Mesenchymal stem cell (in vitro differentiated cells and primary cell): ENCODE measurements at regions not wholly inside any gene's neighbourhood (a gene's known extent, or its start where the extent isn't known, plus 50 kb on each side); places are given as distances from the start of the nearest gene placed in this dataset.

ENCODE experiments used
- DNase-seq: peaks from one replicate; pipeline ENCODE4 v3.0.0-alpha.2; 2013
- H2AFZ ChIP-seq: one replicate; pipeline ENCODE4 v1.6.1; 2013; ENCODE audit warnings: low read depth, mild to moderate bottlenecking, control low read depth, inconsistent platforms, low read length, moderate library complexity
- H2AK5ac ChIP-seq: 2 replicates; pipeline ENCODE4 v1.6.1; 2013; ENCODE audit warnings: low read length, moderate library complexity, mild to moderate bottlenecking, inconsistent platforms; ENCODE audit not compliant: severe bottlenecking
- H2BK120ac ChIP-seq: one replicate; pipeline ENCODE4 v1.6.1; 2013; ENCODE audit warnings: low read depth, mild to moderate bottlenecking, inconsistent platforms, low read length, moderate library complexity
- H2BK12ac ChIP-seq, 2 experiments: one replicate each; pipeline ENCODE4 v1.6.1; 2013; ENCODE audit warnings: inconsistent platforms in 2 of 2, low read length in 2 of 2, mild to moderate bottlenecking in 2 of 2, moderate library complexity in 2 of 2, control low read depth in 1 of 2
- H2BK15ac ChIP-seq: one replicate; pipeline ENCODE4 v1.6.1; 2013; ENCODE audit warnings: mild to moderate bottlenecking, low read depth, inconsistent platforms; ENCODE audit not compliant: poor library complexity, severe bottlenecking
- H2BK5ac ChIP-seq: 2 replicates; pipeline ENCODE4 v1.6.1; 2013; ENCODE audit warnings: low read depth, mild to moderate bottlenecking, low read length, control low read depth, inconsistent platforms; ENCODE audit not compliant: poor library complexity, severe bottlenecking
- H3K14ac ChIP-seq, 2 experiments: one replicate each; pipeline ENCODE4 v1.6.1; 2013; ENCODE audit warnings: inconsistent platforms in 2 of 2, low read length in 2 of 2, control low read depth in 1 of 2, mild to moderate bottlenecking in 1 of 2, moderate library complexity in 1 of 2
- H3K18ac ChIP-seq, 2 experiments: one replicate each; pipeline ENCODE4 v1.6.1; 2013; ENCODE audit warnings: inconsistent platforms in 2 of 2, low read length in 2 of 2, control low read depth in 1 of 2, low read depth in 1 of 2, mild to moderate bottlenecking in 1 of 2
- H3K23ac ChIP-seq, 2 experiments: one replicate each; pipeline ENCODE4 v1.6.1; 2013; ENCODE audit warnings: inconsistent platforms in 2 of 2, low read length in 2 of 2, mild to moderate bottlenecking in 2 of 2, moderate library complexity in 2 of 2, control low read depth in 1 of 2
- H3K27ac ChIP-seq: 2 replicates; pipeline ENCODE4 v1.5.1; 2013; ENCODE audit warnings: mild to moderate bottlenecking, moderate library complexity, low read length, control low read depth, inconsistent platforms; ENCODE audit not compliant: poor library complexity, severe bottlenecking
- H3K27me3 ChIP-seq, 2 experiments: 2 replicates each; pipeline versions ENCODE4 v1.6.1 to v1.7.0; 2013; ENCODE audit warnings: low read length in 2 of 2, mild to moderate bottlenecking in 2 of 2, moderate library complexity in 2 of 2, control low read depth in 1 of 2, inconsistent platforms in 1 of 2; ENCODE audit not compliant: control insufficient read depth in 1 of 2, insufficient read depth in 1 of 2
- H3K36me3 ChIP-seq, 2 experiments: 2 replicates each; pipeline versions ENCODE4 v1.6.1 to v1.7.0; 2013; ENCODE audit warnings: low read length in 2 of 2, control low read depth in 1 of 2, inconsistent platforms in 1 of 2, low read depth in 1 of 2, mild to moderate bottlenecking in 1 of 2; ENCODE audit not compliant: insufficient read depth in 2 of 2, control insufficient read depth in 1 of 2
- H3K4ac ChIP-seq, 2 experiments: one replicate each; pipeline ENCODE4 v1.6.1; 2013; ENCODE audit warnings: inconsistent platforms in 2 of 2, low read length in 2 of 2, mild to moderate bottlenecking in 2 of 2, moderate library complexity in 2 of 2, control low read depth in 1 of 2, low read depth in 1 of 2
- H3K4me1 ChIP-seq: 2 replicates; pipeline ENCODE4 v1.6.1; 2013; ENCODE audit warnings: low read depth, low read length, control low read depth; ENCODE audit not compliant: control insufficient read depth, insufficient read depth
- H3K4me2 ChIP-seq: 2 replicates; pipeline ENCODE4 v1.6.1; 2013; ENCODE audit warnings: low read length, mild to moderate bottlenecking, inconsistent platforms; ENCODE audit not compliant: poor library complexity, severe bottlenecking
- H3K4me3 ChIP-seq, 2 experiments: 2 replicates each; pipeline versions ENCODE4 v1.5.1 to v1.7.0; 2013; ENCODE audit warnings: low read length in 2 of 2, mild to moderate bottlenecking in 2 of 2, control low read depth in 1 of 2, low read depth in 1 of 2; ENCODE audit not compliant: insufficient read depth in 1 of 2
- H3K79me1 ChIP-seq: replicated peaks from 2 replicates; pipeline ENCODE4 v1.6.1; 2013; ENCODE audit warnings: mild to moderate bottlenecking, control low read depth, low read length, inconsistent platforms; ENCODE audit not compliant: poor library complexity, severe bottlenecking
- H3K9ac ChIP-seq: 2 replicates; pipeline ENCODE4 v1.7.0; 2013; ENCODE audit warnings: mild to moderate bottlenecking, low read length, moderate library complexity
- H3K9me3 ChIP-seq: 2 replicates; pipeline ENCODE4 v1.7.0; 2013; ENCODE audit warnings: mild to moderate bottlenecking, low read length; ENCODE audit not compliant: control insufficient read depth
- H4K8ac ChIP-seq: one replicate; pipeline ENCODE4 v1.6.1; 2013; ENCODE audit warnings: inconsistent platforms, mild to moderate bottlenecking, low read length, moderate library complexity
- H4K91ac ChIP-seq: one replicate; pipeline ENCODE4 v1.6.1; 2013; ENCODE audit warnings: mild to moderate bottlenecking, low read length, inconsistent platforms
- WGBS: methylation state at CpG from one replicate; pipeline ENCODE4 v1.1.7; 2013; ENCODE audit warnings: mixed read lengths; 5-methylcytosine and 5-hydroxymethylcytosine counted together

DNA sequence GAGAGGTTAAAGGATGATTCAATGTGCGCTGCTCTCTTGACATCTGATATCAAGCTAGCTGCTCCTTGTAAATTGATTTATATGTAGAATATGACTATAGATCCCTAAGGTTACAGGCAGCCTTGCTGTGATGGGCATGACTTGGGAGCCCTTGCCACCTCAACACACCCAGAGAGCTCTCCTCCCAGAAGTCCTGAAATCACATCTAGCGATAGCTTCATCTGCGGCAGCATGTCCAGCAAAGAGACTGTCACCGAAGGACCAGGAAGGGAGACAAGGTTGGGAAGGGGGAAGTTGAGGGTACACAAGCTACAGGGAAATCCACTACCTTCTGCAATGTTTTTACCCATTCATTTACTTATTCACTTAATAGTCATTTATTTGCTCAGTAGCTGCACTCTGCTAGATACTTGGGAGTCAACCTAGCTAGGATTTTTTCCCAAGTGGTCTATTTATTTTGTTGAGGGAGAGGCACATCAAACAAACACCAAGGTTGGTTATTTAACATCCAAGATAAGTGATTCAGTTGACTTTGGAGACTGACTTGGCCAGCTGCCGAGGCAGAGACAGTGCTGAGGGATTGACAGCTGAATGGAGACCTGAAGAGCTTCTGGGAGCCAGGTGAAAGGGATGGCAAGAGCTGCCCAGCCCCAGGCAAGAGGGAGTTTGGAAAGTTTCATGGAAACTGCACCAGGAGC lies 205.8 kb upstream of the IL12A start:
- peak overlapping the region; percentile 62 for H2BK5ac ChIP-seq
- H3K23ac ChIP-seq = no peak overlapping the region
- no peak overlapping the region for H4K8ac ChIP-seq
- H3K4me1 ChIP-seq = peaks cover 19% of the 10 kb centered on the region
- peaks cover 17% of the 10 kb centered on the region for H3K79me1 ChIP-seq
- H2BK12ac ChIP-seq = peak overlapping the region in 1 of 2 experiments; percentile 35
- no peak overlapping the region for H3K4me3 ChIP-seq
- no peak overlapping the region for H3K27ac ChIP-seq
- H2BK120ac ChIP-seq = no peak overlapping the region
- H2AFZ ChIP-seq = no peak overlapping the region
- H3K18ac ChIP-seq = no peak overlapping the region
- H3K4ac ChIP-seq = no peak overlapping the region
- no peak overlapping the region for H2BK15ac ChIP-seq
- WGBS = 100% methylated on average over 4 of the region's 5 CpGs
- H3K27me3 ChIP-seq = no peaks in the 10 kb centered on the region
- H2AK5ac ChIP-seq = peak overlapping the region; percentile 96
- H3K9ac ChIP-seq = no peak overlapping the region
- no peak overlapping the region for H4K91ac ChIP-seq
- no peaks in the 10 kb centered on the region for H3K9me3 ChIP-seq
- H3K4me2 ChIP-seq = no peak overlapping the region
- DNase-seq = no peak
- H3K14ac ChIP-seq = peak overlapping the region in 1 of 2 experiments; percentile 41
- H3K36me3 ChIP-seq = peaks cover 0 to 3% of the 10 kb centered on the region in 2 experiments

DNA sequence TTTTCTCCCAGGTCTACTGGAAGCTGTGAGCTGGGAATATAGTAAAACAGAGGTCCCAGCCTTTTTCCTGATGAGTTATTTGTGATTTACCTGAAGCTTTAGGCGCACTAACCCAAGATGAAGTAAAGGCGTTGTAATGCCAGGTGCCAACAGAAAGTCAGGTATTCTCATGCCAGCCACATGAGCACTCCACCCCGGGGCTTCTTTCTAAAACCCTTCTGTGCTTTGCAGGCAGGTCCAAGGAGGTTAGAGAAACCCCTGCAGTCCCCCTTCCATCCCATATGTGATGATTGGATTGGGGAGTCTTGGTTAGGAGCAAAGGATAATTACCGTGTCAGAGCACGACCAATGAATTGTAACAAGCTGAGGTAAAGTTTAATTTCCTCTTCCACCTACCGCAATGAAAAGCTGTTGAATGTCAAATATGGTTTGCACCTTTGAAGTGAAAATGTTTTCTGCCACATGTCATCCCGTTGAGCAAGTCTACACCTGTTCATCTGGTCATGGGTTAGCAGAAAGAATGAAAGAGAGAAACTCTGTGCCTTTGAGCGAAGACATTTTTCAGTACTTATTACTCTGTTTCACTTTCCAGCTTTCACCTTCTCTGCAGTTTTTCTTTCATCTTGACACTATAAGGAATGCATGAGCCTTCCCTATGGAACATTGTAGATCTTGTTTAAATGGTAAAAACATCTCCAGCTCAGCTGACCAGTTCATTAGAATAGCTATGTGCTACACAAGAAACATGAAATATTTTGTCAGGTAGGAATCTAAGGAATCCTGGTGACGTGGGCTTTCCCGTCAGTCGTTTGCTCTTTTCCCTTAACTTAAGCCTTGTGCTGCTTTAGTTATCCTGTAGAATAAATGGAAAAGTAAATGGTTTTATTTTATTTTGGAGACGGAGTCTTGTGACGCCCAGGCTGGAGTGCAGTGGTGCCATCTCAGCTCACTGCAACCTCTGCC lies 204.6 kb upstream of the IL12A start:
- H2BK12ac ChIP-seq = peak overlapping the region in 1 of 2 experiments; percentile 42
- no peaks in the 10 kb centered on the region for H3K9me3 ChIP-seq
- peaks cover 11% of the 10 kb centered on the region for H3K79me1 ChIP-seq
- H3K9ac ChIP-seq = no peak overlapping the region
- peak overlapping the region; percentile 81 for H3K27ac ChIP-seq
- H3K4me1 ChIP-seq = peaks cover 21% of the 10 kb centered on the region
- no peak overlapping the region for H3K4me3 ChIP-seq
- no peak overlapping the region for H4K91ac ChIP-seq
- 84% methylated on average over 12 of the region's 13 CpGs for WGBS
- H3K4ac ChIP-seq = peak overlapping the region in 1 of 2 experiments; percentile 47
- no peak overlapping the region for H2BK120ac ChIP-seq
- no peak overlapping the region for H3K23ac ChIP-seq
- H3K14ac ChIP-seq = no peak overlapping the region
- no peak overlapping the region for H2BK15ac ChIP-seq
- no peak overlapping the region for H4K8ac ChIP-seq
- no peak overlapping the region for H3K18ac ChIP-seq
- peak overlapping the region; percentile 71 for H2BK5ac ChIP-seq
- no peak for DNase-seq
- no peak overlapping the region for H2AFZ ChIP-seq
- H3K4me2 ChIP-seq = no peak overlapping the region
- no peaks in the 10 kb centered on the region for H3K27me3 ChIP-seq
- H2AK5ac ChIP-seq = peak overlapping the region; percentile 71
- H3K36me3 ChIP-seq = peaks cover 0 to 3% of the 10 kb centered on the region in 2 experiments

DNA sequence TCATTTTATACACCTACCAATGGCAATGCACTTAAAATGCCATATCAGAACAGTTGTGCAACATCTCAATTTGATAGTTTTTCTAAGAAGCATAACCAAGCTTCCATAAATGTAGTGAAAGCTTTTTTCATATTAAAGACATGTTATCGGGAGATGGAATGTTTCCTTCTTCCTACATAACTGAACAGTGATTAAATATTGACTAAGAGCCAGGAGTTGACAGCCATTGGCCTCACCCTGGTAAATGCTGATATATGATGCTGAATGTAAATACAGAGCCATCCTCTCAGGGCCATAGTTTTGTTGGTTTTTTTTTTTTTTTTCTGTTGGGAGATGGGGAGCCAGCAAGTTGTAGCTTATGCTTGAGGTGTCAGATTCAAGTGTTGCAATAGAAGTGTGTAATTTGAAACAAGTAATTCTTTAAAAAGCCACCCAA lies 203.3 kb upstream of the IL12A start:
- Histone ChIP-seq H3K4ac (no peak overlapping the region), H3K4me3 (no peak overlapping the region), H3K36me3 (peaks cover 0 to 3% of the 10 kb centered on the region in 2 experiments), H2BK120ac (no peak overlapping the region), H3K27me3 (no peaks in the 10 kb centered on the region), H3K18ac (no peak overlapping the region), H2AFZ (no peak overlapping the region), H3K9ac (no peak overlapping the region), H4K8ac (no peak overlapping the region), H2BK12ac (no peak overlapping the region), H3K14ac (no peak overlapping the region), H3K79me1 (peaks cover 10% of the 10 kb centered on the region), H3K4me1 (peaks cover 17% of the 10 kb centered on the region), H4K91ac (no peak overlapping the region), H3K27ac (peak overlapping the region; percentile 31), H3K9me3 (no peaks in the 10 kb centered on the region), H2BK5ac (no peak overlapping the region), H2AK5ac (no peak overlapping the region), H2BK15ac (no peak overlapping the region), H3K4me2 (peak overlapping the region; percentile 42), H3K23ac (no peak overlapping the region)
- no CpG with 5 or more reads among the region's 1 CpG for WGBS
- peak; percentile 51 for DNase-seq
